HFF-Myc (cell line): ENCODE measurements at regions not wholly inside any gene's neighbourhood (a gene's known extent, or its start where the extent isn't known, plus 50 kb on each side); places are given as distances from the start of the nearest gene placed in this dataset.
"Not testable (repeated sequence)": the region's sequence is repeated elsewhere in the genome, so short reads cannot be mapped to it uniquely, and the experiment has no call there.

Experiments
- DNase-seq: peaks from one replicate; pipeline ENCODE4 v3.0.0-alpha.2; 2011; ENCODE audit warnings: low read depth; ENCODE audit errors: extremely low read depth
- H3K4me3 ChIP-seq: replicated peaks from 2 replicates; pipeline ENCODE4 v1.5.1; 2011; ENCODE audit warnings: low read depth, mild to moderate bottlenecking, control low read depth, low read length
- CTCF ChIP-seq: IDR thresholded peaks from 2 replicates; pipeline ENCODE4 v1.5.1; 2012; ENCODE audit warnings: mild to moderate bottlenecking, low read depth, low read length, control low read depth; ENCODE audit errors: missing control alignments

GRCh38 chr14:89673512-89674225 lies 256.6 kb upstream of the FOXN3 start:
- DNase-seq: no peak
- no peak overlapping the region for H3K4me3 ChIP-seq
- no peak for TF ChIP-seq CTCF

- no peak for DNase-seq
- no peak for TF ChIP-seq CTCF
Observed at GRCh38 chr14:89672636-89673511, 255.8 kb upstream of the FOXN3 start.

DNA sequence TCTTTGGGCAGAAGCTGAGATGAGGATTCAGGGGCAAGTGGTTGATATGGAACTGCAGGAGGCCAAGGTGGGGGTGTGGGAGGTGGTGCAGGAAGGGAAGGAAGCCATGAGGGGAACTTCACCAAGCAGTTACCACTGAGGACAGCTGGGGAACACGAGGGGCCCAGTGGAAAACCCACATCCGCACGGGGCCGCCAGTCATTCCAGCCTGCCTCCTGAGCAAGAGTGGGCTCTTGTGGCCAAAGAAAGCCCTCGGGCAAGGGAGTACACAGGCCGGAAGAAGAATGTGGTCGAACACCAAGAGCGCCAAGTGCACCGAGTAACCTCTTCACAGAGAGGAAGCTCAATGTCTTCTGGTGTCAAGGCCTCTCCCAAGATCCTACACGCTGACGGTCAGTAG lies 252.2 kb upstream of the FOXN3 start:
- no peak for DNase-seq
- no peak overlapping the region for H3K4me3 ChIP-seq
- no peak for TF ChIP-seq CTCF

More at GRCh38 chr14:89672636-89673511, 255.8 kb upstream of the FOXN3 start:
- no peak overlapping the region for H3K4me3 ChIP-seq

GRCh38 chr14:89667983-89668382 lies 250.9 kb upstream of the FOXN3 start:
- DNase-seq: no peak
- H3K4me3 ChIP-seq: no peak overlapping the region
- no peak for TF ChIP-seq CTCF

DNA sequence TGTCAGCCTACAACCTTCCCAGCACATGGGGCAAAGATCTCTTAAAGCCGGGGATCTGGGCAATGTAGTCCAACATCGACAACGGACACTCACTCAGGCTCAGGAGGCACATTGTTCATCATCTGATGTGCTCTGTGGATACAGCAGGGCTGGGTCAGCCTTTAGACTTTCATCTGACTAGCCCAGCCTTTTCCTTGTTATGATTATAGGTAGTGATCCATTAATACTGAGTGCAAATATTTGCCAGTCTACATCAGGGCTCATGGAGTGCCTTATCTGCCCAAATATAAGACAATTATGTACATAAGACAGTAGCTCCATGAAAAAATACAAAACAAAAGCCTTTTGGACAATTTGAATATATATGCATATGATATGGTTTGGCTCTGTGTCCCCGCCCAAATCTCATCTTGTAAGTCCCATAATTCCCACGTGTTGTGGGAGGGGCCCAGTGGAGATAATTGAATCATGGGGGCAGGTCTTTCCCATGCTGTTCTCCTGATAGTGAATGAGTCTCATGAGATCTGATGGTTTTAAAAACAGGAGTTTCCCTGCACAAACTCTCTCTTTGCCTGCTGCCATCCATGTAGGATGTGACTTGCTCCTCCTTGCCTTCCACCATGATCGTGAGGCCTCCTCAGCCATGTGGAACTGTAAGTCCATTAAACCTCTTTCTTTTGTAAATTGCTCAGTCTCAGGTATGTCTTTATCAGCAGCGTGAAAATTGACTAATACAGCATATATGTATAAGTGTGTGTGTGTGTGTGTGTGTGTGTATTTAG lies 248.5 kb upstream of the FOXN3 start:
- H3K4me3 ChIP-seq, DNase-seq: not testable (repeated sequence)

DNA sequence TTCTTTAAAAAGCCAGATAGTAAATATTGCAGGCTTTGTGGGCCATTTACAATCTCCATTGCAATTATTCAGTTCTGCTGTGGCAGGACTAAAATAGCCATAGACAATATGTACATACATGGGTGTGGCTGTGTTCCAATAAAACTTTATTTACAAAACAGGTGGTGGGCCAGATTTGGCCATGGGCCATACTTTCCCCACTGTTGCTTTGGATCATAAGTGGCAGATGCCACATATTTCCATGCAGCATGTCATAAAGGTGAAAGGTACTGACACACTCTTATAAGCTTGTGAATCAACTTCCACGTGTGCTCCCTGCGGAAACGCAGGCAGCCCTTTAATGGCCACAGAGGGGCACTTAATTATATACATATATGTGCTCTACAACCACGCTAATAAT lies 244.4 kb upstream of the FOXN3 start:
- H3K4me3 ChIP-seq: no peak overlapping the region
- no peak for DNase-seq
- TF ChIP-seq CTCF: no peak

DNA sequence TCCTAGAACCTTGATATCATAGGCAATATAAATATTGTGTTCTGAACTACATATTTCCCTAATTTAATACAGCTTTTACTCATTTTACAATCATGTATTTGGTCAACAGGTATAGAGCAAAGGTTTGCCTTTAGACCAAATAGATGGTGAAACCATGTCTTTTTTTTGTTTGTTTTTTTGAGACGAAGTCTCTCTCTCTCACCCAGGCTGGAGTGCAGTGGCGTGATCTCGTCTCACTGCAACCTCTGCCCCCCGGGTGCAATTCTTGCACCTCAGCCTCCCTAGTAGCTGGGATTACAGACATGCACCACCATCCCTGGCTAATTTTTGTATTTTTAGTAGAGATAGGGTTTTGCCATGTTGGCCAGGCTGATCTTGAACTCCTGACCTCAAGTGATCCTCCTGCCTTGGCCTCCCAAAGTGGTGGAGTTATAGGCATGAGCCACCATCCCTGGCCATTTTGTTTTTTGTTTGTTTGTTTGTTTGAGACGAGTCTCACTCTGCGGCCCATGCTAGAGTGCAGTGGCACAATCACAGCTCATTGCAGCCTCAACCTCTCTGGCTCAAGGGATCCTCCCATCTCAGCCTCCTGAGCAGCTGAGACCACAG lies 243.7 kb upstream of the FOXN3 start:
- DNase-seq, H3K4me3 ChIP-seq: not testable (repeated sequence)
